SK-N-MC (cell line): ENCODE measurements at regions not wholly inside any gene's neighbourhood (a gene's known extent, or its start where the extent isn't known, plus 50 kb on each side); places are given as distances from the start of the nearest gene placed in this dataset.

Experiments
- EZH2 ChIP-seq: fragments of 200-600 bp; sonication (generic); IDR thresholded peaks from one replicate; pipeline ENCODE4 v1.6.1; 2017; ENCODE audit warnings: antibody characterized with exemption
- FOXP2 ChIP-seq: optimal IDR thresholded peaks from 2 replicates; pipeline ENCODE3; 2011; ENCODE audit warnings: mild to moderate bottlenecking, moderate library complexity; ENCODE audit not compliant: insufficient read depth; ENCODE audit errors: extremely low read length, control extremely low read depth
- POLR2AphosphoS5 ChIP-seq: IDR thresholded peaks from 2 replicates; pipeline ENCODE4 v1.6.1; 2012; ENCODE audit warnings: mild to moderate bottlenecking, low read depth, low read length, borderline replicate concordance

DNA sequence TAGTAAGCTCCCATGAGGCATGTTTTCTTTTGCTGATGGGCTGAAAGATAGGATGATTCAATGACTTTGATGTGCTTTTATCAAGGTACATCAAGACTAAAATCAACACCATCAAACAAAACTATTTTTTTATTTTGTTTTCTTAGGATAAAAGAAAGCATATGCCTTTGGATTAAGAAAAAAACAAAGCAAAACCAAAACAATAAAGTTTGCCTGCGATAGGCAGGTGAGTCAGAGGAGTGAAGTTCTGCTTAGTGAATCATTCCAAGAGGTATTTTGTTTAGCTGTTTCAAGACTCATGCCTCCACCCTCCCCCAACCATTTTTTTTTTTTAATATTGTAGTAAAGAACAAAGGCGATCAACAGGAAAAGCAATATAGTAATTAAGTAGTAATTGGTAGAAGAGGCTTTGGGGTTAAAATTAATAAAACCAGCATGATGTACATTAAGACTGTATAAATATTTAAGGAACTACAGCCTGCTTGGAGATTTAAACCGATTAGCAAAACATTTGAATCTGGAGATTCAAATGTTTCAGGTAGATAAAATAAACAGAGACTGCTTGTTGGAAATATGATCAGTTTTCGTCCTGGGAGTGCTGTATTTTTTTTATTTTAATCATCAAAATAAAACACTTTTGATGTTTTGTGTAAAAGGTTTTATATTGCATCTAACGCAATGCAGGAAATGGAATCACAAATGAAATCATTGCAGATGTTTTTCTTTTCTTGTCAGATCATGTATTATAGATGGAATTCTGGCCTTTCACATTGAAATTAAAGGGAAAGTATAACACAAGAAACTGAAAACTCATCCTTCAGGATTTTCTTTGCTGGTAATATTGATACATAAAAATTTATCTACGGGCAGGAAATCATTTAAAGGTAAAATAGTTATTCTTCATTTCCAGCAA is 482.3 kb upstream of the MANEA start:
- TF ChIP-seq POLR2AphosphoS5 = no peak
- TF ChIP-seq EZH2 = no peak
- TF ChIP-seq FOXP2 = no peak
